Activated CD8-positive, alpha-beta memory T cell treated with anti-CD3 and anti-CD28 coated beads, Interleukin-2, amount 50 U/mL, for 1 hour (primary cell): ENCODE measurements at regions not wholly inside any gene's neighbourhood (a gene's known extent, or its start where the extent isn't known, plus 50 kb on each side); places are given as distances from the start of the nearest gene placed in this dataset.
"Not testable (repeated sequence)": the region's sequence is repeated elsewhere in the genome, so short reads cannot be mapped to it uniquely, and the experiment has no call there.

ENCODE experiments used
- DNase-seq: peaks from one replicate; pipeline ENCODE4 v3.0.0-alpha.2; 2020; ENCODE audit errors: extremely low read depth

DNA sequence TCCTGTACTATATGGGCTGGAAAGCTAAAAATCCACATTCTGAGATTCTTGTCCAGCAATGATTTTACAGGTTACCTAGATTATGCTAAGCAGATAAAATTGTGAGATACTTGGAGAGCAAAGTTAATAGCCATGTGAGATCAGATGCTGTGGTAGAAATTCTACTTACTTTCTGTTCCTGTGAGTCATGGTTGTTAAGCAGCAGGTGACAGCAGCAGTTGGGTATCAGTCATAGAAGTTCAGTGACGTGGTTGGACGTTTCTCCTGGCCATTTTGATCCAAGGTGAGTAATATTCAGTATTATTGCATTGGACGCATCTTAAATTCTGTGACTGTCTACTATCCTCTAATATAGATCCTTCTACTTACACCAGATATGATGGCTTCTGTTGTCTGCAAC is 524.5 kb downstream of the TMEM38B start:
- no peak for DNase-seq

DNA sequence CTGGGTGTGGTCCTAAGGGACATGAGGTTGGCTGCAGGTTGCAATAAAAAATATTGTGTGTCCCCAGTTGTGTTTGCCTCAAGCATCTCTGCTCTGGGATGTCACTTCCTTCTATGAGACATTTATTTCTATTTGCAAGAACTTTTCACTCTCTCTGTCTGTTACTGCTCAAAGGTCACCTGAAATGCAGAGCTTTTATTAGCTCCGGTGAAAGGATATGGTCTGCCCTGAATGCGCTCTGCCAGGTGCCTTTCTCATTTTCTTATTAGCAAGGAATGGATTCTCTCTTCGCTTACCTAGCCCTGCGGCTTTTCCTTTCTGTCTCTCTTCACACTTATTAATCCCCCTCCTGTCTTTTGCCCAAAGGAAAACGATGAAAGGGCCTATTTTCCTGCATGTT is 526.1 kb downstream of the TMEM38B start:
- DNase-seq, result no peak

DNA sequence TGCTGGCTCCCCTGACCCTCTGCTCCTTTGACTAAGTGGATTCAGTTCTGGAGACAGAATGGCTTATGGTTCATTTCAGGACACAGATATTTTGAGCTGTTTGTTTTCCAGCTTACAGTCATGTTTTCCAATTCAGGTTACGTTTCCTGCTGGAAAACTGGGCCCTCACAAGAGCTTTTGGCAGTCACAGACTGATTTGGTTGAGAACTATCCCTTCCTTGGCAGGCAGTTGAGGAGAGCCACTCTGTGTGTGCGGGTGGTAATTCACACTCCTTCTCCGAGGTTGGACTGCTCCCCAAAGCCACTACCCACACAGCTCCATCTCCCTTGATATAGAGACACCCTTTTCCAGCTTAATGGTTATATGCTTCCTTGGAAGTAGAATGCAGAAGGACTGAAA is 534.5 kb downstream of the TMEM38B start:
- no peak for DNase-seq

DNA sequence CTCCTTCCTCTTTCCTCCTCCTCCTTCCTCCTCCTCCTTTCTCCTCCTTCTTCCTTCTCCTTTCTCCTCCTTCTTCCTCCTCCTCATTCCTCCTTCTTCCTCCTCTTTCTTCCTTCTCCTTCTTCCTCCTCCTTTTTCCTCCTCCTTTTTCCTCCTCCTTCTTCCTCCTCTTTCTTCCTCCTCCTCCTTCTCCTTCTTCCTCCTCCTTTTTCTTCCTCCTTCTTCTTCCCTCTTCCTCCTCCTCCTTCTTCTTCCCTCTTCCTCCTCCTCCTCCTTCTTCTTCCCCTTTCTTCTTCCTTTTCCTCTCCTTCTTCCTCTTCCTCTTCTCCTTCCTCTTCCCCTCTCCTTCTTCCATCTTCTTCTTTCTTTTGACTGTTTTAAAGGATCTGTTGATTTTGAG is 538.8 kb downstream of the TMEM38B start:
- DNase-seq, result no peak

DNA sequence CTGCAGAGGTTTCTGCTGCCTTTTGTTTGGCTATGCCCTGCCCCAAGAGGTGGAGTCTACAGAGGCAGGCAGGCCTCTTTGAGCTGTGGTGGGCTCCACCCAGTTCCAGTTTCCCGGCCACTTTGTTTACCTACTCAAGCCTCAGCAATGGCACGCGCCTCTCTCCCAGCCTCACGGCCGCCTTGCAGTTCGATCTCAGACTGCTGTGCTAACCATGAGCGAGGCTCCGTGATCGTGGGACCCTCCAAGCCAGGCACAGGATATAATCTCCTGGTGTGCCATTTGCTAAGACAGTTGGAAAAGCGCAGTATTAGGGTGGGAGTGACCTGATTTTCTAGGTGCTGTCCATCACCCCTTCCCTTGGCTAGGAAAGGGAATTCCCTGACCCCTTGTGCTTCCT is 566.6 kb downstream of the TMEM38B start:
- DNase-seq, result not testable (repeated sequence)

DNA sequence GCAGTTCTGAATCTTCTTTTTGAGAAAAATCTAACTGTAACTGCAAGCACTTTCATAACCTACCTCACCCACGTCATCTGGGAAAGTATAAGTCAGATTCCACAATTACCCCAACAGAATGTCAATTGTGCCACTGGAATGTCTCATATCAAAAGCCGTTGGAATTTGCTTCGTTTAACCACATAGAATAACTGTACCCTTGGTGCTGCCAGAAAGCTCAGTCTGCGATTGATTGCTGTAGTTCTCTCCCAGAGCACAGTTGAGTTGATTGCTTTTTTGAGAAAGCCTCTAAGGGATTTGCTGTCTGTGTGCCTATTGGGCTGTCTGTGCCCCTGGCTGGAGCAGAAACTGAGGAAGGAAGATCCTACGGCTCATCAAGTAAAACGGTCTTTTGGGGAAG is 583.6 kb downstream of the TMEM38B start:
- DNase-seq, result no peak

DNA sequence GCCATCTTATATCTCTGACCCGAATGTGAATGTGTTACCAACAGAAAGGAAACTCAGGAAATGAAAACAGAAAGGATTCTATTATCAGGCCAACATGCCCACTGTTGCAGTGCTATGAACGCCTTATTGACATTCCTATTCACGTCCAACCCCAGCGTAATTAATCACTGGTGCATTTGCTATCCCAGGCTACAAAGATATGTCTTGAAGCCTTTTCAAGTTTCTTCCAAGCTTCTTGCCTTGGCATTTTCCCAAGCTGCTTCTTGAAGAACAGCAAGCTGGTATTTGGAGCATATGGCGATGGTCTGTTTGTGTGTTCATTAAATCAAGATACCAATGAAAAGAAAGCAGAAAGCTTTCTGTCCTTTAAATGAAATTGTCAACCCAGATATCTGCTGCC is 579.2 kb upstream of the ZNF462 start:
- DNase-seq, result no peak

DNA sequence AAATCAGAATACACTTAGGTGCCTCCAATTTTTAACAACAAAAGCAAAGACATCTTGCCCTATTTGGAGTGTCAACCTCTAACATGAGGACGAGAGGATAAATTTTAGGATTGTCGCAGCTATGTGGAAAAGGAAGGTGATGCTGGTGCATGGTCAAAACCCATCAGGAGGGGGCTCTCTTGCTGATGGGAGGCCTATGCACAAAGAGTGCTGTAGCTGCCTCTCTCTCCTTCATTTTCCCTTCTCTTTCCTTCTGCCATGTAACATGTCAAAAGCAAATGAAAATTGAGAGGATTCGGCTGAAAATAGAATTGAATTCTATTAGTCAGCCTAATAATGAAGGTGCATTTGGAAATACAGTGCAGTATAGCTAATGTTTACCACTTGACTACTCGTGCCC is 578.7 kb upstream of the ZNF462 start:
- no peak for DNase-seq

DNA sequence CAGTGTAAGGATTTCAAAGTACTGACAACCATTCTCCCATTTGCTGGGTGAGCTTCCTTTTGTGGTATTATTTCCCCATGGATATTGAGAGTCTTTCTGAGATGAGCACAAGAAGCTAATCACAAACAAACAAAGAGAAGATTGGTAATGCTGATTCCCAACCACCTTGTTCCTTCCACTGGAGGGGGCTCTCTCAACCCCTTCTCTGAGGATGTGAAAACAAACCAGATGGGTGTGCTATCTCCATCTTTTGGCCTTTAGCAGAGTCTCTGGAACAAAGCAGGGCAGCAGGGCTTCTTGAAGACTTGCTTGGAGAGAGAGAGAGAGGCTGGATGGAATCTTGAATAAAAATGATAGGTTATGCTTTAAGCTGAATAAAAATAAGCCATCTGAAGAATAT is 576.7 kb upstream of the ZNF462 start:
- DNase-seq, result no peak

DNA sequence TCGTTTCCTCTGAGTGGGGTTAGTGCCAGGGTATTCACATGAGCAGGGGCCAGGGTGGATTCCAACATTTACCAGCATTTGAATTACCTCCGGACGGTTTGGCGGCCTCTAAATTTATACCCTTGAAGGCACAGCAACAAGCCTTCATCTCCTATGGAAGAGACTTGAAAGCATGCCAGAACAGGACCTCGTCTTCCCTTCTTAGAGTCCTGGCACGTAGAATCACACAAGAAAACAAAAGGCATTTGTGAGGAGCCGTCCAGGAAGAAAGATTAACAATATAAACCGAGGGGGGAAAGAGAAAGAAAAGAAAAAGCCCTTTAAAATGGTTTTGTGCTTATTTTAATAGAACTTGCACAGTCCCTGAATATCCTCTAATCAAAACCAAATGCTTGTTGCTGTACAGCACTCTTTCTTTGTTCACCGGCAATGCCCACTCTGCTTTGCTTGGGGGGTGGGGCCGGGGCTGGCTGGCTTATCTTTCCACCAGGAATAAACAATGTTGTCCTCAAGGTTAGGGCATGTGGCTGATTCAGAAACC is 575.8 kb upstream of the ZNF462 start:
- DNase-seq, result no peak

DNA sequence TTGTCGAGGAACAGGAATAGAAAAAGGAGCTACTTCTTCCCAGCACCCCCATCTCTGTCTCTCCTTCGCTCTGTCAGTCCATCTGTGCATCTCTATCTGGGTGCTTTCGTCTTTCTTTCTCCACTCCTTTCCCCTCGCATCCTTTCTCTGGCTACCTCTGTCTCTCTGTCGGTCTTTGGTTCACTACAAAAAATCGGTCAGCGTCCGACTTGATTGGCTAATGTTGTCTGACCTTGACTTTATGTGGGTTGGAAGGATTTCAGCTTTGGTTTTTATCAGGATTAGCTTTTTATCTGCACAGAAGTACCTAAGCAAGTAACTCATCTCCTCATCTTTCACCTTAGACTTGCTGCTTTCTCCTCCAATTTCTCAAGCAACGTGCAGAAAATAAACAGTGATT is 575.2 kb upstream of the ZNF462 start:
- no peak for DNase-seq

DNA sequence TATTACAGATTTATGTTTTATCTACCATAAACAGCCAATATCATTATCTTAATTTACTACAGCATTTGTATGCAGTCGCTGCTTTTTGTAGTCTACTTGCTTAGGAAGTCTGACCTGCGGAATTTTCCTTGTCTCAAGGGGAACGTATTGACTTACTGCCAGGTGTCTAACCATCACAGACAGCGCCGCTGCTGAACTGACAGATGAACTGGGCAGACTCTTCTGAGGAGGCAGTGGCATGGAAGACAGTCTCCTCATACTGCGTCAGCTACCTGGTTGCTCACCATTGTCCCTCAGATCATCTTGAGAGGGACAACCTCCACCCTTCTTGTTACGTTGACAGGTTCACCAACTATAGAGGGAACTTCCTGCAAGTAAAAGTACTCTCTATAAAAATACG is 574.3 kb upstream of the ZNF462 start:
- no peak for DNase-seq

DNA sequence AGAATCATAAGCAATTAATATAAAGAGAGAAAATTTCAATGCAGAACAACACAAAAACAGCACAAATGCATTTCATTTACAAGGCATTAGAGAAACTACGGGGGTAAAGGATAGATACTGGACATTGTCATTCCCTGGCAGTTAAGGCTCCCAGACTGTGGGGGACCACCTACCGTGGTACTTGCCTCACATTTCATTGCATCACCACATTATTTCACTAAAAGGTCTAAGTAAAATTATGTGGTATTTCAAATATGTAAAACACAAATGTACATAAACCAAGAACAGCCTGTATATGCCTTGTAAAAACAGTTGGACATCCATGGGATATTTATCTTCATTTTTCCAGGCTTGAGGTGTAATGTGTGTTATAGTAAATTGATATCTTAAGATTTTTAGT is 571.2 kb upstream of the ZNF462 start:
- no peak for DNase-seq

DNA sequence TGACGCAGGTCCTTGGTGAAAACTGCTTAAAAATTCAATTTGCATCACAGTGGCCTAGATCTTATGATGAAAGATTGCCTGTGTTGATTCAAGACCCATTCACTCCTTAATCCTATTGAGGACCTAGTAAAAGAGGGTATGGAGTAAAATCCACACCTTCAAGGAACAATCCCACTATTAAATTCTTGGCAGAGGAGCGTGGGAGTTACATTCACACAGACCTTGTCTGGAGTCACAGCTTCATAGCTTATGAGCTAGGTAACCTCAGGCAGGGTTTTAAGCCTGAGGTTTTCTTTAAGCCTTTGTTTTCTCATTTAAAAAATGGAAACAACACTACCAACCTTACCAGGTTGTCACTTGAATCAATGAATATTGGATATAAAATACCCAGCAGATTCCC is 566.5 kb upstream of the ZNF462 start:
- no peak for DNase-seq

DNA sequence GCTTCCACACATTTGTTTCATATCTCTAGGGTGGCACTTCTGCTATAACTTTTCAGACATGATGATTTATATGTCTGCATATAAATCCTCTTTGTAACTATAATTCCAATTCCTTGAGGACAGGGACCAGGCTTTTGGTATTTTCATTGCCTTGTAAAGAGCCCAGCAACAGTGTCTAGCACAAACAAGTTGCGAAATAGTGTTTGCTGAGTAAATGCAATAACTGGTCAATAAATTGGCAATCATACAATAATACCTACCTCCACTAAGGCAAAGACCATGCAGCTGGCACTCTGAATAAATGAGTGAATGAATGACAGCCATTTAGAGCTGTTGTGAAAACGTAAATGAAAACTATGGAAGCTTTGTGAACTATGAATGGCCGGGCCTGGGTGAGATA is 564.0 kb upstream of the ZNF462 start:
- DNase-seq, result no peak

DNA sequence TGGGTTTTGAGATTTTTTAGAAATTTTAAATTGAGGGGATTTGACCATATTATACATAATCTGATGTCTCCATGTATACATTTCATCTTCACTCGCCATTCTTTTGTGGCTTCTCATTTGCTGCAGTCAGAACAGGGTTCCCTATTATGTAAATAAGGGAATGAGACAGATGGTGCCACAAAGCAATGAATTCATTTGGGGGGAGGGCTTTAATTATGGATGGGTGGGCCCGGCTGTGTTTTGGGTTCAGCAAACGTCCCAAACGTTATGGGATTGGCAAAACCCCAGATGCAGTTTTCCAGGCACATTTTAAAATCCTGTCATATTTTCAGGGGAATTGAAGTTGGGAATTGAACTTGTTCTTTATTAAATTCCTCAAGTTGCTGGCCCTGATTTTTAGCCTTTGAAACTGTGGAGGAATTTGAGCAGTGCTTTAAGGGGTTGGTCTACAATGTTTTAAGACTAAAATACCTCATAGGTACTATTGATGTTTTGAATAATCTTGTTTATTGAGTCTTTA is 558.5 kb upstream of the ZNF462 start:
- no peak for DNase-seq

DNA sequence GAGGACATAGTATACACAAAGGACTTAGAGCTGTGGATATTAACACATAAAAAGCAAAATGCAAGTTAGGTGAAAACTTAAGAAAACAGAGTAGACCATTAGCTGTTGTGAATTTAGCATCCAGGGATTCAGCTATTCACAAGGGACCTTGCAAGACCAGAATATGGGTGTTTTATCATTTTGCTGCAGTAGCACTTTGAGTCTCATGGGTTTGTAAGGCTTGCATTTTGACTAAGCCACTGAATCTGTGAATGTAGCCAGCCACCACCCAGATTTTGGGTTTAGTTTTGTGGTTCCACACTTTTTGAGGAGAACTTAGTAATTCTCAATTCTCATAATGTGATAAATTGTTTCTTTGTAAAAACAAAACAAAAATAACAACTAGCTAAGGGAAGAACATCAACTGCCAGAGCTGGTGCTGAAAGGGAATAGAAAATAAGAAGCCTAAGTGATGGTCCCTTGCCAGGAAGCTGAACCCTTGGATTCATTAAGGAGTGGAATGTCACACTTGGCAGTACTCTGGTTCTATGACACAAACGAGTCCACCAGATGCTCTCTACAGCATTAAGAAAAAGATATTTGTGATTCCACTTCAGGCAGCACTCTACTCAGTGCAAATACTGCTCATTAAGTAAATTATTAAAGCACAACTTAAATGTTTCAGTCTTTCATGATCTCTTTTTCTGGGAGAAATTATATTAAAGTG is 557.4 kb upstream of the ZNF462 start:
- no peak for DNase-seq

DNA sequence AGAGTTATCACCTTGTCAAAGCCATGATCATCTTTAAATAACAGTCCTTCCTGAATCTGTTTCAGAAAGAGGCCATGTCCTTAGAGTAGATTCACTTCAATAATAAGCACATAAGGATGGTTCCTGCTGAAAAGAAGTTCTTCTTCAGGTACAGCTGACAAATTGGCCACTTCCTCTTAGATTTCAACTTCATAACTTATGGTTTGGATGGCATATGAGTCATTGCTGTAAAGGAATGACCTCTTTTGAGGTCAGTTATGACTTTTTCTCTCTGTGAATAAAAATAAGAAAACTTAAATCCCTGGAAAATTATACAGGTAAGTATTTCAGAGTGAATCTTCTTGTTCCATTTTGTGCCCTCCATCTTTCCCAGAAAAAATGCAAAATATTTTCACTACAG is 555.3 kb upstream of the ZNF462 start:
- no peak for DNase-seq

DNA sequence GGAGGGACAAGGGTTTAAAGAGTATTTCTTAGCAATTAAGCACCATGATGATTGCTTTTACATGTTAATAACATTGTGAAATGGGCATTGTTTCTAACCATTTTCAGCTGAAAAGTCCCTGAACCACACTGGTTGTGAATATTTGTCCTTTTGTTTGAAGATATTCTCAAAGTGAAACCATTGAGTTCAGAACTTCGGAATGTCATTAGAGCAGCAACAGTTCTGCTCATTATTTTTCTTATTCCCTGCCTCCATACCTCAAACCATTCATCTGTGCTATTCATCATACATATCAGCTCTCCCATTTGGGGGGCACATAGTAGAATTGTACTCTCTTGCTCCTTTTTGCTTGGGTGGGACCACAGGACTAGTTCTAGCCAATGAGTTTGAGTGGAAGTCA is 553.0 kb upstream of the ZNF462 start:
- DNase-seq, result no peak

DNA sequence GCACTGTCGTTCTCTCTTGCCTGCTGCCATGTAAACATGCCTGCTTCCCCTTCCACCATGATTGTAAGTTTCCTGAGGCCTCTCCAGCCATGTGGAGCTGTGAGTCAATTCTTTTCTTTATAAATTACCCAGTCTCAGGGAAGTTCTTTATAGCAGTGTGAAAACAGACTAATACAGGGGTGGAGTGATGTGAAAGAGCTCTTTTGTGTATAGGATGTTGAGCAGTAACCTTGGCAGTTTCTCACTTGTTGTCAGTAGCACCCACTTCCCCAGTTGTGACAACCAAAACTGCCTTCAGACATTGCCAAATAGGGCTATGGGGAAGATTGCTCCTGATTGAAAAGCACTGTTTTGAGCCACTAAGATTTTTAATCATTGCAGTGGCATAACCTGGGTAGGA is 552.2 kb upstream of the ZNF462 start:
- DNase-seq, result no peak

DNA sequence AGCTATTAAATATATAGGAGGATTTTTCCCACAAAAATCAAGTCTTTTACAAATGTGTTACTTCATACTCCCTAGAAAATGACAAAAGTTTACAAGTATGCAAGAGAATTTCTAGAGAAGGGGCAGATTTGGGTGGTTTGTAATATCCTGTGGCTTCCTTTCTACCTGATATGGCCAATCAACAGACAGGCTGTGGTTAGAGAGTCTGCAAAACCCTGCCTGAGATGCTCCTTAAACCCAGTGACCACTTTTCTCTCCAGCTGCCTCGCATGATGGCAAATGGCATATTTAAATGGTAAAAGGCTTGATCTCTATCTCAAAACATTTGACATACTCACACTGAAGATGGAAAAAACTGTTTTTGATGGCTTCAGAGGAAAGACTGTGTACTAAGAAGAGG is 550.1 kb upstream of the ZNF462 start:
- no peak for DNase-seq

DNA sequence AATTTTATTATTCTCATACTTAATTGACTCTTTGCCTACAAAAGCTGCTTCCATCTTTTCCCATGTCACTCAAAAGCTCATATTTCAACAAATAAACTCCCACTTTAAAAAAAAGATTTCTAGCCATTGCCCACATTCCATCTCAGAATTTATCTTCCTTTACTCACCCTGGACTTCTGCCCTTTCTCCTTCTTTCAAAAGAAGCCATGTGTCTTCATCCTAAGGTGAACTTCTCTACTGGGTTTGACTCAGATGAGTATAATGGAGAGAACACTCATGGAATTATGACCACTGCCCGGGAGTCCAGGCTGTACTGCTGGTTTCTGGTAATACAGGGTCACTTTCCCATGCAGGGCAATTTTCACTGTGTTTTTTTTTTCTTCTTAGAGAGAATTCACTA is 548.5 kb upstream of the ZNF462 start:
- no peak for DNase-seq

DNA sequence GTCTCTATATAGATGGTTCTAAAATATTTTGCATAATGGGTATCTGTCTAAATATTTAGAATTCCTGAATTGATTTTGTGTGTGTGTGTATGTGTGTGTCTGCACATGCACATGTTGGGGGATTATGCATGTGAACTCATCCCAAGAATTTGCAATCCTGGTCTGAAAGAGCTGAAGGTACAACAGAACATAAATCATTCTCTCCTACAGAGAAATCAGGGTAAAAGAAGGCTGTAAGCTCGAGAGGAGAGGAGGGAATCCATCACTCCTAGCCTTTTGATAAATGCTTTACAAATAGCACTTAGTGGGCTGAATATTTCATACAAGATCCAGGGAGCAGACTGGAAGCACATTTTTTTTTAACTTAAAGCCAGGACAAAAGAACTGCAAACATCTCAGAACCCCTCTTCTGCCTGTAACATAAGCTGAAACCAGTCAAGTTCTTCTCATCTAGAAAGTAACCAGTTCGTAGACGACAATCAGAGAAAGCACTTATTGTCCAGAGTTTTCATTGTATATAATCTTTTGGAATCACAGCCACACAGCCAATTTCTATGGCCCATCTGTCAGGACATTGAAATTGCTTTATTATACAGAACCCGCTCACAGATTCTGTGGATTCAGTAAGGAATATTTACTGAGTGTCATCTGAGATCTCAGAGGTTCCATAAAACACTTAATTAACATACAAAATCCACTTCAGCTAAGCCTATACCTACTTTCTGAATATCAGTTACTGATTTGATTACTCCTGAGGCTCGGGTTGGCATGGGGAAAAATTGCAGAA is 541.4 kb upstream of the ZNF462 start:
- DNase-seq, result no peak
